Endothelial cell of umbilical vein (primary cell): ENCODE measurements at regions not wholly inside any gene's neighbourhood (a gene's known extent, or its start where the extent isn't known, plus 50 kb on each side); places are given as distances from the start of the nearest gene placed in this dataset.

Experiments
- BruUV-seq: library from RNA; stranded (reverse); fragments of 400-500 nt; replicated peaks from 2 replicates; lab custom pipeline; 2021; lab: Mats Ljungman, UMichigan
- CTCF ChIA-PET: fragments of 300-600, 350-600 bp; sonication (Branson Sonifier 250); formaldehyde crosslinking; loops from one replicate; lab custom pipeline; 2021; ENCODE audit warnings: antibody characterized with exemption, inconsistent platforms; lab: Charles Lee
- POLR2A ChIA-PET: fragments of 300-600, 350-600 bp; sonication (Branson Sonifier 250); formaldehyde crosslinking; loops from one replicate; lab custom pipeline; 2021; ENCODE audit warnings: antibody characterized with exemption, inconsistent platforms; lab: Charles Lee
- DNase-seq: peaks from one replicate; pipeline ENCODE4 v3.0.0-alpha.2; 2011; ENCODE audit warnings: low read depth, low spot score
- FAIRE-seq: peaks from 2 replicates; lab custom pipeline; 2011; peaks lifted over from hg19 to GRCh38; lab: Jason Lieb, UNC
- H2AFZ ChIP-seq: 2 replicates; pipeline ENCODE4 v1.6.0; 2012; ENCODE audit warnings: low read depth, low read length, control low read depth, inconsistent platforms
- H3K27ac ChIP-seq: 2 replicates; pipeline ENCODE4 v1.5.1; 2011; ENCODE audit warnings: low read depth, mild to moderate bottlenecking, control low read depth, low read length, moderate library complexity; ENCODE audit not compliant: insufficient read depth
- H3K27me3 ChIP-seq, 2 experiments: 2 replicates each; pipeline versions ENCODE4 v1.6.0 to v1.6.1; 2011; ENCODE audit warnings: low read length in 2 of 2, mixed read lengths in 1 of 2; ENCODE audit not compliant: control insufficient read depth in 2 of 2, insufficient read depth in 2 of 2
- H3K36me3 ChIP-seq, 2 experiments: 2 replicates in 1 of 2; 3 replicates in 1 of 2; pipeline ENCODE4 v1.5.1; 2011; ENCODE audit warnings: low read length in 2 of 2, mild to moderate bottlenecking in 1 of 2, moderate library complexity in 1 of 2; ENCODE audit not compliant: control insufficient read depth in 2 of 2, insufficient read depth in 2 of 2; ENCODE audit errors: extremely low read depth in 1 of 2
- H3K4me1 ChIP-seq: 3 replicates; pipeline ENCODE4 v1.5.1; 2011; ENCODE audit warnings: mild to moderate bottlenecking, low read length; ENCODE audit not compliant: control insufficient read depth, insufficient read depth; ENCODE audit errors: extremely low read depth
- H3K4me2 ChIP-seq: 2 replicates; pipeline ENCODE4 v1.6.1; 2011; ENCODE audit warnings: low read length, control low read depth, mixed read lengths; ENCODE audit not compliant: insufficient read depth
- H3K4me3 ChIP-seq, 3 experiments: fragments of 200-600 bp in 1 of 3; sonication (generic), shearing (Covaris generic) in 1 of 3; replicated peaks in 1 of 3; 2 replicates each; pipeline ENCODE4 v1.5.1; 2011 to 2016; ENCODE audit warnings: control low read depth in 3 of 3, low read length in 3 of 3, mild to moderate bottlenecking in 2 of 3, inconsistent platforms in 1 of 3, low read depth in 1 of 3, moderate library complexity in 1 of 3; ENCODE audit not compliant: insufficient read depth in 1 of 3
- H3K79me2 ChIP-seq: 2 replicates; pipeline ENCODE4 v1.6.0; 2012; ENCODE audit warnings: low read length, inconsistent platforms; ENCODE audit not compliant: control insufficient read depth, insufficient read depth
- H3K9ac ChIP-seq: replicated peaks from 2 replicates; pipeline ENCODE3; 2011; ENCODE audit warnings: low read length, control low read depth; ENCODE audit not compliant: insufficient read depth; ENCODE audit errors: extremely low read depth
- H3K9me1 ChIP-seq: replicated peaks from 3 replicates; pipeline ENCODE4 v1.6.0; 2011; ENCODE audit warnings: mild to moderate bottlenecking, low read length; ENCODE audit not compliant: control insufficient read depth, insufficient read depth; ENCODE audit errors: extremely low read depth
- H3K9me3 ChIP-seq: replicated peaks from 2 replicates; pipeline ENCODE4 v1.5.1; 2012; ENCODE audit warnings: low read length, inconsistent platforms; ENCODE audit not compliant: control insufficient read depth, insufficient read depth
- H4K20me1 ChIP-seq: replicated peaks from 2 replicates; pipeline ENCODE3; 2011; ENCODE audit warnings: mild to moderate bottlenecking, low read length; ENCODE audit not compliant: control insufficient read depth, insufficient read depth; ENCODE audit errors: extremely low read depth
- CTCF ChIP-seq, 2 donors: IDR thresholded peaks; 1 replicate in 1 of 2; 2 replicates in 1 of 2; pipeline ENCODE4 v1.5.1; 2011; ENCODE audit warnings: low read length in 2 of 2, mild to moderate bottlenecking in 2 of 2, moderate library complexity in 2 of 2, control low read depth in 1 of 2, inconsistent platforms in 1 of 2, low read depth in 1 of 2; ENCODE audit not compliant: insufficient read depth in 1 of 2; ENCODE audit errors: extremely low read depth in 1 of 2
- GATA2 ChIP-seq: IDR thresholded peaks from 2 replicates; pipeline ENCODE4 v1.7.0; 2011; ENCODE audit warnings: low read depth, mild to moderate bottlenecking, moderate library complexity, mixed read lengths, low read length; ENCODE audit not compliant: insufficient read length, insufficient read depth
- JUN ChIP-seq: IDR thresholded peaks from 2 replicates; pipeline ENCODE4 v1.6.1; 2011; ENCODE audit warnings: borderline replicate concordance, low read depth; ENCODE audit not compliant: insufficient read length, insufficient read depth
- MAX ChIP-seq: IDR thresholded peaks from 2 replicates; pipeline ENCODE4 v1.6.1; 2011; ENCODE audit not compliant: insufficient read depth, insufficient read length
- MYC ChIP-seq: IDR thresholded peaks from one replicate; pipeline ENCODE4 v1.6.1; 2011; ENCODE audit warnings: mild to moderate bottlenecking, low read depth, low read length
- POLR2A ChIP-seq: IDR thresholded peaks from 2 replicates; pipeline ENCODE4 v1.6.1; 2012; ENCODE audit warnings: low read depth, mild to moderate bottlenecking, control low read depth, low read length
- POLR2AphosphoS5 ChIP-seq: IDR thresholded peaks from 2 replicates; pipeline ENCODE4 v1.6.1; 2012; ENCODE audit warnings: low read depth, mild to moderate bottlenecking, control low read depth, low read length, moderate library complexity; ENCODE audit not compliant: insufficient read depth
- dilution Hi-C: fragments of 300-500 bp; cut with MboI; formaldehyde crosslinking; loops from one replicate; pipeline ENCODE4 v1.15.0; 2019; ENCODE audit warnings: low sequenced_read_pairs; ENCODE audit not compliant: extremely low pct_ligation_motif_present
- intact Hi-C: fragments of 100-400 bp; cut with micrococcal nuclease; formaldehyde crosslinking; loops from one replicate; pipeline ENCODE4 v1.10.0; 2022

DNA sequence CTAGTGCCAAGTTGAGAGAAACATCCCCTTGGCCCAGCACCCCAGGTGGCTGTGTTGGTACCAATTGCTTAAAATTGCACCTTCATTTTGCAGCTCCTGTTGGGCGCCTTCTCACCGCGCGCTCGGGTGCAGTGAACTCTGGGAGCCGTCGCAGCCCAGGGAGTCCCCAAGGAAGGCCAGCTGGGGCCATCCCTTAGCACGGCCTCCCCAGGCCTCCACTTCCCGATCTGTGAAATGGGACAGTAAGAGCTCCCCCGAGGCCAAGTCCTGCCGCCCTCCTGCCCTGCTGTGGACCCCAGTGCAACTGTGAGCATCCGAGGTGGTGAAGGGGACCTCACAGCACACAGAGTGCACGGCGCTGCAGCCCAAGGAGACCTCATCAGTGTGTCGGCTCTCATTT is 1234.1 kb downstream of the BRD1 start:
- no peak for FAIRE-seq
- peaks cover 2% of the 10 kb centered on the region for H3K9me3 ChIP-seq
- no peak for TF ChIP-seq POLR2A
- no peak for TF ChIP-seq MAX
- no peak for TF ChIP-seq MYC
- TF ChIP-seq JUN = no peak
- TF ChIP-seq GATA2 = no peak
- no peak for TF ChIP-seq CTCF (IDR thresholded peaks at IDR 0.05; ENCODE audit: extremely low read depth in 1 of 2, insufficient read depth in 1 of 2, low read depth in 1 of 2, low read length in 2 of 2)
- no peak for TF ChIP-seq POLR2AphosphoS5

More for the DNA sequence above, 1234.1 kb downstream of the BRD1 start:
- no peak for DNase-seq
- intact Hi-C loops (no loop called here), dilution Hi-C loops (no loop called here)
- no peaks in the 10 kb centered on the region for H3K9me1 ChIP-seq
- H3K27ac ChIP-seq = no peak overlapping the region
- no peak overlapping the region for H3K4me2 ChIP-seq
- no peak overlapping the region for H2AFZ ChIP-seq
- POLR2A ChIA-PET = no interaction called here
- H3K79me2 ChIP-seq = no peaks in the 10 kb centered on the region
- CTCF ChIA-PET = no interaction called here
- H3K4me1 ChIP-seq = no peaks in the 10 kb centered on the region
- H3K27me3 ChIP-seq = no peaks in the 10 kb centered on the region
- H3K9ac ChIP-seq = no peak overlapping the region
- H4K20me1 ChIP-seq = no peaks in the 10 kb centered on the region
- H3K4me3 ChIP-seq = no peak overlapping the region
- no peaks in the 10 kb centered on the region for H3K36me3 ChIP-seq
- no TSS peak for BruUV-seq
